ENCODE measurements at regions not wholly inside any gene's neighbourhood (a gene's known extent, or its start where the extent isn't known, plus 50 kb on each side); places are given as distances from the start of the nearest gene placed in this dataset.
"Not testable (repeated sequence)": the region's sequence is repeated elsewhere in the genome, so short reads cannot be mapped to it uniquely, and the experiment has no call there.

DNA sequence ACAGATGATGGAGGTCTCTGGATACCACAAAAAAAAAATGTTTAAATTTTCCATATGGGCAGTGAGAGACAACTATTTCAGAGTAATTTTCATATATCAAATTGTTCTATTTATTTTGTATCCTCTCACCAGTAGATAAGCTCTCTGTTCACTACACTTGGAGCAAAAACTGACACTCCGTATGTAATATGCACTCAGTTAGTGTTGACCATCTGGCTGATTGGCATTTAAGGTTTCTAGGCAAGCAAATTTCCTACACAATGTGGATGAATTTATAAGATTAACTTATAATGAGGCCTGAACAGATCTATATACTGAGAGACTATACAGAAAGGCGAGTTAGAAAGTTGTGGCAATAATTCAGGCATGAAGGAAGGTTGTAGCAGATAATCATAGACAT is 836.5 kb upstream of the SEMA6D start:
- no peak for DNase-seq

DNA sequence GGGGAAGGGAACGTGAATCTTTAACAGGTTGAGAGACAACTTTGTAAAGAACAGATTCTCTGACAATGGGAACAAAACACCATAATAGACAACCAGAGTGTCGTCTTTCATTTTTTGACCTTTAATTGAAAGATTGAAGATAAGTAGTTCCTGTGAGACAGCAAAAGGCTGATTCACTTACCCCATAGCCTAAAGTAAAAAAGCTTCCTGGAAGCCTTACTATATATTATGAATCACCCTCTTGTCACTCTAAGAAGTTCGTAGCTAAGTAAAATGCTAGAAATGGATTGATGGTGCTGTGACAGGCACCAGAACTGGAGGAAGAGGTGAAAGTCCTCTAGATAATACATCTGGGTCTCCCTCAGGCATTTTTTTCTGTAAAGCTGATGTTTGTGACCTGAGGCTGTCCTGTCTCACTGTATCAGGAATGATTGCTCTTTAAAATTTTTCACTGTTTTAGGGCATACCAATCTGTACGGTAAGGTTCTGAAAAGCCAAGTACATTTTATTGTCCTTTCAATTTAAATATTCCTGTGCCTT is 824.6 kb upstream of the SEMA6D start:
- no peak for DNase-seq

DNA sequence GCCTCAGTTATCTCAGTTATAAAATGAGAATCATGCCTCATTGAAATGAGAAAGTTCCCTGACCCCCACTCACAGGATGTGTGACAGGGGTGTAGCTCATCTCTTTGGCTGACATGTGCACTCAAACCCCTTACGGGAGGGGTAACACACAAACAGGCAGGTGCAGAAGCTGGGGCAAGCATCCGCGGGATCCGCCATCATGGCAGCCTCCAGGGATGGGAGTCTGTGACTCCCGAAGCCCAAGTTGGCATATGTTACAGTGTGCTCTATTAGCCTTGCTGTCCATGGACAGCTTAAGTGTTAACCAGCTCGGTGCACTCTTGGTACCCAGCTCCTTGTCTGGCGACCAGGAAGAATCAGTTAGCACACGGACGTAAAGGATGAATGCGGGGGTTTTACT is 822.7 kb upstream of the SEMA6D start:
- DNase-seq = no peak

DNA sequence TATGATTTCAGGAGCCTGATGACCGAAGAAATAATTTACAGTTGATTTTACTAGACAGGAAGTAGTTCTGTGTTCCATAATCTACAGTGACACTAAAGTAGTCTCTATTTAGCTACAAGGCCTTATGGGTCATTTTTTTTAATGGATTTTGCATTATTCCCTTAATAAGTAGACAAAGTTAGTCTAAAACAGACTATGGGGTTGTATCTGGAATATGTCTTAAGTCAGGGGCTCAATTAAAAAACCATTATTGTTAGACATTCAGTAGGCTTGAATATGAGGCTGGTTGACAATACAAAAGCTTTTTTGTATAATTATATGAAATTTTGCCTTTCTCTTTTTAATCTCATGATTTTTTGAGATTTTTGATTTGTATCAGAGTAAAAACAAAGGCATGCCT is 820.0 kb upstream of the SEMA6D start:
- no peak for DNase-seq

DNA sequence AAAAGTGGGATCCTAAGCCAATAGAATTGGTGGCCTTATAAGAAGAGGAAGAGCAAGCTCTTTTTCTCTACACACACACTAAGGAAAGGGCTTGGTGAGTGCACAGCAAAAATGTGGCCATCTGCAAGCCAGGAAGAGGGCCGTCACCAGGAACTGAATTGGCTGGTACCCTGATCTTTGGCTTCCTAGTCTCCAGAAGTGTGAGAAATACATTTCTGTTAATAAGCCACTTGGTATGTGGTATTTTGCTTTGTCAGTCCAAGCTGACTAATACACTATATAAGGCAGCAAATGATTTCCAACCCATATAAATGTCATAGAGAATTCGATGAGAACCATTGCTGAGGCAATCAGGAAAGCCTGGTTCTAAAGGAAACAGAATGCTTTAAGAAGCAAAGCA is 816.3 kb upstream of the SEMA6D start:
- DNase-seq = no peak

DNA sequence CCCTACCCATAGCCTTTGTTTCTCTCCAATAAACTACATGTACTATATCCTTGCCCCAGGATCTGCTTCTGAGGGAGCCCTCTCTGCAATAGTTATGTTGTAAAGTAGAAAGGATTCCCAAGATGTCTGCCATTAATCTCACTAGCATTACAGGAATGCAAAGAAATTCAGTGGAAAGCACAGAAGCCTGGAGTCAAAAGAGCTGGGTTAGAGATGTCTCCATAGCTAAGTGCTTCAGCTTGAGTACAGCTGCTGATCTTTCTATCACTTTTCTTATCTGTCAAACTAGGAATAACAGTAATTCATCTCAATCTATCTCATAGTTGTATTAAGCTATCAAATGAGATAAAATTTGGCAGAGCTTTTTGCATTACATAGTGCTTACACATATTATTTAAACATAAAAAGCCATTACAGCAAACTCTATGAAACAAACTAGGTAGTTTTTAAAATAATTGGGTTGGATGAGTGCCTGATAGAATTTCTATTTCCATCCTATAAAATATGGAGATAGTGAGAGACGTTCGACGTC is 799.5 kb upstream of the SEMA6D start:
- no peak for DNase-seq

DNA sequence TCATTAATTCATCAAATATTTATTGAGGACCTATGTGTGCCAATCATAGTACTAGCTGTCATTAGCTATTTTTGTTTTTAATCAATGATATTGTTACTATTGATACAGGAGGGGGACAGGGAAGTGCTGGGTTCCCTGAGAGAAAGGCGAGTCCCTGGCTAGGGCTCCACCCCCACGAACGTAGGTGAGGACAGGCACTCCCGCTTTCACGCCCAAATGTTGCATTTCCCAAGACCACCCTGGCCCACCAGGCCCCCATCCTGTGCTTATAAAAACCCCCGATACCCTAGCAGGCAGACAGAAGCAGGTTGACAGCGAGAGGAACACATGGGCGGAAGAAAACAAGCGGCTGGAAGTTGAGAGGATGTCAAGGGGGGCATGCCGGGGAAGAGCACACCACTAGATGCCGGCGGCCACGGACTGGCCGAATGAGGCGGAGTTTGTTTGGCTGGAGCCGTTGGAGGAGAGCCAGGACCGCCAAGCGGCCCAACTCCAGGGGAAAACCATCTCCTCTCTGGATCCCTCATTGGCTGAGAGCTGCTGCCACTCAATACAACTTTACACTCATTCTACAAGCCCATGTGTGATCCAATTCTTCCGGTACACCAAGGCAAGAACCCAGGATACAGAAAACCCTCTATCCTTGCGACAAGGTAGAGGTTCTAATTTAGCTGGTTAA is 798.7 kb upstream of the SEMA6D start:
- no peak for DNase-seq

DNA sequence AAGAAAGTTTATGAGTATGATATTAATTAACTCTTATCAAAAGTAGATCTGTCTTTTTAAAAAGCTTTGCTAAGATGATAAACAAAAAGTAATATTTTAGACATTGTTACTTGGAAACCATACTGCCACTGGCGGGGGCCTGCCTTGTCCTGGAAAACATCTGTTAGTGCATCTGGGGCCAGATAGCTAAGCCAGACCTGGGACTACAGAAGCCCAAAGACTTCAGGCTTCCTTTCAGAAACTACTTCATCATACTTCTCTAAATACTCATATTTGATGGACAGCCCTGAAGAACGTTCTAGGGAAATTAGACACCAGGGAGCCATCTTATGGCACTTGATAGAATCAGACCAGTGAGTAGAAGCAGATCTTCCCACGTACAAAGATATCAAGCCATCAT is 795.4 kb upstream of the SEMA6D start:
- DNase-seq = no peak

DNA sequence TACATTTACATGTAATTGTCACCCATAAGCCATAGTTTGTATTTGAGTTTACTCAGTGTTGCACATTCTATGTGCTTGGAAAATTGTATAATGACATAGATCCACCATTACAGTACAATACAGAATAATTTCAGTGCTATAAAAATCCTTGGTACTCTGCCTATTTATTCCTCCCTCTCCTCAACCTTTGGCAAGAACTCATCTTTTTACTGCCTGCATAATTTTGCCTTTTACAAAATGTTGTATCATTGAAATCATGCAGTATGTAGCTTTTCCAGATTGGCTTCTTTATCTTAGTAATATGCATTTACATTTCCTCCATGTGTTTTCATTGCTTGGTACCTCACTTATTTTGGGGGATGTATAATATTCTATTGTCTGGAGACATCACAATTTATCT is 786.9 kb upstream of the SEMA6D start:
- DNase-seq = no peak

DNA sequence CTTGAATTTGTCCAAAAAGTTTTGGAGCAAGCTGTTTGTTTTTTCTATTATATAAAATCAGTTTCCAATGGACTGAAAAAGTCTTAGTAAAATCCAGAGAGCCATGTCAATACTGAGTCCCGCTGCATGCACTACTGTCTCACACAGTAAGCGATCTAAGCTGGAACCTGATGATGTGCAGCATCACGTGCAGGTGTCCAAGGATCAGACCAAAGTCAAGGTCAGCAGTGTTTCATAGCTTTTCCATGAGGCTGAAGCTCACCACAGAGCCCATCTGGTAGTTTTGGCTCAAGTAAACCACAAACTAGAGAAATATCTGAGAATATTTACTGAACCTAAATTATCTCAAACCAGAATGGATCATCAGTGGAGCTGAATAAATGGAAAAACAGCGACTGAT is 784.0 kb upstream of the SEMA6D start:
- DNase-seq = no peak

DNA sequence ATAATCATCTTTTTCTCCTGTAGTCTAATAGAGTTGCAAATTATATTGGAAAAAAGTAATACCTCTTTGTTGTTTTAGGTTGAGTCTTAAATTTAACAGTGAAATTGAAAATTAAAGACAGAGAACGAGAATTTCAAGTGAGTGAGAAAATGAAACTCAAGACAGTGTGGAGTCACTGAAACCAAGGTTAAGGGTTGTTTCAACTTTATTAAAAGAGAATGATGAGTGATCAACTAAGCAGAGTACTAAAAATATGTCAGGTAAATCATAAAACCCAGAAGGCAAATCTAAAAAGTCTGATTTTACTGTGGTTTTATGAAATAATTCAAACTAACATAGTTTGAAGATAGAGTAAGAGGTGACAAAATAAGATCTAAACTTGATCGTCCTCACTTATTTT is 782.5 kb upstream of the SEMA6D start:
- no peak for DNase-seq

DNA sequence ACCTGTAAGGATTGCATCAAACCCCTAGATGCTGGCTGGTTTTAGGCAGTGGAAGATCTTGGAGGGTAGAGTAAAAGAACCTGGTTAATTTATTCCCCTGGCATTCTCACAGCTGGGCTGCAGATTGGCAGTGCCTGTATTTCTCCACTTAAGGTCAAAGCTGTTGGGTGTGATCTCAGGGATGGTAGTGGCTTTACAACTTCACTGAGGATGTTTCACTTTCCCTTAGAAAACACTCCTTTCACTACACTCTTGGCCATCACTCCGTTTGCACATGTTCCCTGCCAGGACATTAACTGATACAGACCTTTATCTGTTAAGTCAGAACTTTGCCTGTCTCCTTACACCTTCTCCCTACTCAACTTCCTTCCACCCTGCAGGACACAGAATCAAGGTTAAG is 779.1 kb upstream of the SEMA6D start:
- no peak for DNase-seq

DNA sequence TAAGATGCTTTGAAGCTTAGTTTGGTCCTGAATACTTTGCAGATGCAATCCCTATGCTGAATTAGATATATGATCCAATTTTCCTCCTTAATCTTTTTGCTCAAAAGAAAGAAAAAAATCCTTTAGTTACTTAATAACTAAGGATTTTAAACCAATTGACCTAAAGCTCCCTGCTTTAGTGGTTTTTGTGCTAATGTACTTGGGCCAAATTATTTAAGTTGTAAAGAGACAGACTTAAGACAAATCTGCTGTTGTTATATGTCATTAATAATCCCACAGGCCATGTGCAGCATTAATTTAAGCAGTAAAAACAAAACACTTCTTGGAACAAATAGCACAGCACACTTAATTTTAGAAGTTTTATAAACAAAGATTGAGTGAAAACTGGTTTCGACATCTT is 776.1 kb upstream of the SEMA6D start:
- DNase-seq = no peak

DNA sequence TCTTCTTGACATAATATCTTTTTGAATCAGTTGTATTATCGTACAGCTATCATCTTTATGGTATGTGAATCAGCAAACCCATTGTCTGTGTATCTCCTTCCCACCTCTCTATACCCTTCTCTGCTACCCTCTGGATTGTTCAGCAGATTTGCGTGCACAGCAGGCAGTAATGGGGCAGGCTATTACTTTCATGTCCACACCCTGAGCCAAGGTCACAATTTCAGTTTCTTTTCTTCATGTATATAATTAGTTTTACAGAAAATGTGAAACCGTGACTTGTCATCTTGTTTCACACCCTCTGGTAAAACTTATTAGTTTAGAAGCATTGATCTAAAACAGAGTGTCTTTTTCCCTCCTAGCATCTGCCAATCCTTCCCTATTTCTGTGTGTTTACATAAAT is 770.4 kb upstream of the SEMA6D start:
- DNase-seq = no peak

DNA sequence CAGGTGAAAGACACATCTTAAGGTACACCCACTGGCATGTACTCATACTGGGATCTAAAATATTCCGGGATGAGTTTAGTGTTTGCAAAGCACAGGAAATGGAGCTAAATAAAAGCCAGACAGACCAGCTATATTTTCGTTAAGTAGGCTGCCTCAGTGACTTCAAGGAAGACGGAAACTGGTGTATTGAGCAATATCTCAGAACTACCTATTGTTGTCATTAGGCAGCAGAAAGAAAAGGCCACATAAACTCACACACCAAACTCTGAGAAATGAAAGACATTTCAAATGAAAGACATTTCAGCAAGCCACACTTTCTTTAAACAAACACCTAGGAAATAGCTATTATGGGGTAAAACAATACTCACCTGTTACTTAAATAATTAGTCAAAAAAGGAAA is 761.7 kb upstream of the SEMA6D start:
- DNase-seq = no peak

DNA sequence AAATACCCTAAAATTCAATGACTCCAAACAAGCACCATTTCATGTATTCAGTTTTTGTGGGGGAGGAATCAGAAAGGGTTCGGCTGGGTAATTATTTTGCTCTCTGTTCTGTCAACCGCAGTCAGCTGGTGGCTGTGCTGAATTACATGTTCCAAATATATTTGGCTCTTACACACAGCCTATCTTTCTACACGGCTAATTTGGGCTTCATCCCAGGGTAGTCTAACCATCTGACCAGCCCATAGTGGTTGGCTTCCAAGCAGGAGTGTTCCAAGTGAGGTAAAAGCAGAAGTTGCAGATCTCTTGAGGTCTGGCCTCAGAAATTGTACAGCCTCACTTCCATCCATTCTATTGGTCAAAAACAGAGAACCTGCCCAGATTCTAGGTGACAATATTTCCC is 760.8 kb upstream of the SEMA6D start:
- no peak for DNase-seq

DNA sequence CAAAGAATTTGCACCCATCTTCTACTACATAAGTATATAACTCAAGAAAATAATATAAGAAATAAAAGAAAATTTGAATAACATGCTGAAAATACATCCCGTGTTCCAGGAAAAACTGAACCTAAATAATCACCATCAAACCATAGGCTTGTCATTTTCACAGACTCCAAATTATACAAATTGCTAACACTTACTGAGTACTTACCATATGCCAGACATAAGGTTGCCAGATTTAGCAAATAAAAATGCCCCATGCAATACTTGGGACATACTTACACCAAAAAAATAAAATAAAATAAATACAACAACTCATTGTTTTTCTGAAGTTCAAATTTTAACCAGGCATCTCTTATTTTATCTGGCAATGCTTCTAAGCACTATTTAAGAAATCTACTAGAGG is 760.4 kb upstream of the SEMA6D start:
- DNase-seq = no peak

DNA sequence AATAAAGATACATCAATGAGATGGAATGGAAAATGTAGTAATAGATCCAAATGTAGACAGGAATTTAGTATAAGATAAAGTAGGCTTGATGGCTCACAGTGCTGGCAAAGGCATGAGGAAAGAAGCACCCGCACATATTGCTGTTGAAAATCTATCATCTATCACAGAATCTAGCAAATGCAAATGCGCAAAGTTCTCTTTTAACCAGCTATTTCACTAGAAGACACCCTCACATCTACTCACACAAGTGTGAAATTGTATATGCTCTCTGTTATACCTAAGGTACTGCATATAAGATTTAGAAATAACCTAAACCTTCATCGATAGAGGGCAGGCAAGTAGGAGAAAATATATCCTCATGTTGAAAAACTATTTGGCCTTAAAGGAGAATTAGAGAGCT is 756.7 kb upstream of the SEMA6D start:
- DNase-seq = no peak

DNA sequence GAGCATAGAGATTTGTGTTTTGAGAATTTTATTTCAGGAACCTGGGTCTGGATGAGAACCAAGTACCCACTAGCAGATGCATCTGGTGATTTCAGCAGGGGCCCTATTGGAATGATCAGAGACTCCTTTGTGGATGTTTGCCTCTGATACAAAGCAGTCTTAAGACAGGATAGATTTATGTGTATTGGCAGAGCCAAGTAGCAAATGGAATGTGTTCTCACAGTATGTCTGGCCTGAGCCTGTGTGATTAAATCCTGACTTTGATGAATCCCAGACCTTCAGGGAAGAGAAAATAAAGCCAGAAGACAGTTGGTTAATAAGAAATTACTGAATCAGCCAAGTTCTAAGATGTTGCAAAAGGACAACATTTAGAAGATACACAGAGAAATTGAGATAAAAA is 755.5 kb upstream of the SEMA6D start:
- no peak for DNase-seq

DNA sequence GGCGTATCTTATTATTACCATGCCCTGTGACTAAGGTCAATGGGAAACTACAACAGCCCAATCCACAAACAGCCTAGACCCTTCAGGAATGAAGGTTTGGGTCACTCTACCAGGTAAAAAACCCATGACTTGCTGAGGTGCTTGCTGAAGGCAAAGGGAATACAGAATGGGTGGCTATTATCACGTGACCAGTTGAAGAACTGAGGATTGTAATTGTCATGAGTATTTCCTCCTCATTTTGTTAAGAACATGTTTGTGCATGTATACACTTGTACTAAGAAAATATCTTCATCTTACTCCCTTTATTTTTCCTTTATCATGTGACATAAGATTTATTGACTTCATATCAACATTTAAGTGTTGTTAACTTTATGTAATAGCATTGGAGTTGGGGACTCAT is 729.2 kb upstream of the SEMA6D start:
- DNase-seq = not testable (repeated sequence)

DNA sequence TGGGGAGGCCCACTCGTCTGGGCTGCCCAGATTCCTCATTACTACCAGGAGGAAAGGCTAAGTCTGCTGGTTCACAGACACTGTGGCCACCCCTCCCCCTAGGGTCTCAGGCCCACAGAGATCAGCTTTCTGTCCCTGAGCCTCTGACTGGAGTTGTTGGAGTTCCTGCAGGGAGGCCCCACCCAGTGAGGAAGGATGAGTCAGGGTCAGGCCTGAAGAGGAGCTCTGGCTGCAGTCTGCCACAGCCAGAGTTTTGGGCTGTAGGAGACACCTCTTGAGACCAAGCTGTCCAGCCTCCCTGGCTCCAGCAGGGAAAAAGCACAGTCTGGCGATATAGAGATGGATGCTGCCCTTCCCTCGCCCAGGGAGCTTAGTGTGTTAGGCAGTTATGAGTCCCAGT is 720.9 kb upstream of the SEMA6D start:
- DNase-seq = no peak

DNA sequence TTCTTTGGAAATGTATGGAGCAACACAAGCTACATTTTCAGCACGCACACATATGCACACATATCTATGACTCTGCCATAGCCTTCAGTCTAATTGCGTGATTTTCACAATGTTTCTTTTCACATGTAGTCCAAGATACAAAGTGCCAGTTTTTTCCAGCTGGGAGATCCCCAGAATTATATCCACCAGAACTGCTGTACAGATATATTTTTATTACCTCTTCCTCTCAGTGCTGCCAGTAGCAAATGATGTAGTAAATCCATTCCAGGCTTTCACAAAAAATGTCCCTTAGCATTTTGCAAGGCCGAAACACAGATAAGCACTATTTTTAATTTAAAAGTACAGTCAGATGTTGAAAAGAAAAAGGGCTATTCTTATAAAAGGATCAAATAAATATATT is 719.8 kb upstream of the SEMA6D start:
- no peak for DNase-seq

DNA sequence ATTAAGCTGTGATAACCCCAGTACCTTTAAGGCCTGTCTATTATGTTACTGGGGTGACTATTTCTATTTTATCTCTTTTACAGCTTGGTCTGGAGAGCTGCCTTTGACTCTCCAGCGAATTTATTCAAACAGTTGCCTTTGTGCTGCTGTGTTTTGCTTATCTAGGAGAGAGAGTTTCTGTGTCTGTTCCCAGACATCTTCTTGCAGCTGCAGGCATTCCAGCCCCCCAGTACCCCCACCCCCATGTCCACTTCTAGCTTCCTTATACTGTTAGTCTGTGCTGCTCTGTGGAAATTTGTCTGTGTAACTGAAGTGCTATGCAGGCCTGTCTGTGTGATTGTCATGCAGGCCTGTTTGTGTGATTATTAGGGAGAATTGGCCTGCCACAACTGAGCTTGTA is 713.7 kb upstream of the SEMA6D start:
- DNase-seq = no peak

DNA sequence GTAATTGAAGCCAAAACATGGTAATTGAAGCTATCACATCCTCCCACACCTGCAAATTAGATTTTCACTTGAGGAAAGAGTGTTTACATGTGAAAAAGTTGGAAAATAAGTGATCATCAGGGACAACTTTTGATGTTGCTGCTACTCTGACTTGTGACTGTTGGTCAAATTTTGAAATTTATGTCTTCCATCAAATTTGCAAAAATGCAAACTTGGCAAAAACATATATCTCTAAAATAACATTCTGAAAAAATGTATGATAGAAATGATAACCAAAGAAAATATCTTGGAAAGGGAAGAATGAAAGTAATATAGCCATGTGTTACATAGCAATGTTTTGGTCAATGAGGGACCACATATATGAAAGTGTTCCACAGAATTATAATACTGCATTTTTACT is 703.9 kb upstream of the SEMA6D start:
- DNase-seq = no peak

DNA sequence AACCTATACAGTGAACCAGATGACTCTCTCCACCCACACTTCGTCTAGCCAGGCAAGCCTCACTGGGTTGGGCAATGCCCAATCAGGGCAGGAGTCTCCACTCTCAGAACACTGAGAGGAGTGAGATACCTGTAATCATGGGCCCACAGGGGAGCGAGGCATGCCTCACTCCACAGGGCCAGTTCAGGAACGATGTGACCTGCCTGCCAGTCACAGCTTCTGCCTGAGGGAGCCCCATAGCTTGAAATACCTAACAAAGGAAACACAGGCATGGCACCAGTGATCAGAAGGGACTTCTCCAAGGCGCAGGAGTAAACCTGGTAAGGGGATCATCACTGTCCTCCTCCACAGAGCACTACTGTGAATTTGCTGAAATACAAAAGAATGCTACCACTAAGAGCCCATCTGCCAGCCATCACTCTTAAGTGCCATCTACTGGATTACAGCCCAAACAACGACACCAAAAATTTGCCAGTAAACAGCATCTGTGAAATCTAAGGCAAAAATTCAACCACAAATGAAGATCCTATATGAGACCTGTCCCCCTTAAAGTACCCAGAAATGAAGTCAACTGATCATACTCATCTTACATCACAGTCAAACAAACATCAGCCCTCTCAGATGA is 689.9 kb upstream of the SEMA6D start:
- DNase-seq = no peak

All from NCI-H345 (cell line).